Pancreas (tissue), 10 donors: ENCODE measurements at regions not wholly inside any gene's neighbourhood (a gene's known extent, or its start where the extent isn't known, plus 50 kb on each side); places are given as distances from the start of the nearest gene placed in this dataset.

Experiments used
- ATAC-seq, 4 donors: fragments of 200-7000 bp; cut with Tn5 transposase; one replicate each; pipeline versions ENCODE4 v1.8.0 to v1.9.1; 2020; ENCODE audit warnings: mild to moderate bottlenecking in 4 of 4, moderate library complexity in 4 of 4
- DNase-seq, 6 donors: peaks; one replicate each; pipeline ENCODE4 v3.0.0-alpha.2; 2020
- FAIRE-seq: peaks from 2 replicates; lab custom pipeline; 2012; peaks lifted over from hg19 to GRCh38; lab: Jason Lieb, UNC
- H3K27ac ChIP-seq, 4 donors: fragments of 200-600 bp; sonication (generic); 1 replicate in 3 of 4; 2 replicates in 1 of 4; pipeline versions ENCODE4 v1.5.0 to v1.8.0; 2020
- H3K27me3 ChIP-seq, 4 donors: fragments of 200-600 bp; one replicate each; pipeline ENCODE4 v1.8.0; 2021
- H3K36me3 ChIP-seq, 3 donors: fragments of 200-600 bp; sonication (generic) in 1 of 3; one replicate each; pipeline versions ENCODE4 v1.5.0 to v1.8.0; 2020 to 2021
- H3K4me1 ChIP-seq, 3 donors: fragments of 200-600 bp; one replicate each; pipeline ENCODE4 v1.8.0; 2021
- H3K4me3 ChIP-seq, 4 donors: fragments of 200-600 bp; sonication (generic) in 2 of 4; one replicate each; pipeline versions ENCODE4 v1.5.0 to v1.8.0; 2020 to 2021
- H3K9me3 ChIP-seq, 4 donors: fragments of 200-600 bp; one replicate each; pipeline ENCODE4 v1.8.0; 2021
- WGBS, 2 donors: extraction: QIAGEN DNeasy Blood & Tissue Kit; methylation state at CpG; one replicate each; pipeline ENCODE4 v1.1.7; 2013; 5-methylcytosine and 5-hydroxymethylcytosine counted together
- intact Hi-C, 3 donors: fragments of 100-400 bp; cut with DNase I; formaldehyde crosslinking; loops; one replicate each; pipeline versions ENCODE4 v1.11.1 to v1.14.2; 2022
- TF ChIP-seq, protein P1 (sequence below), 4 donors: fragments of 200-600 bp; sonication (generic) in 3 of 4; IDR thresholded peaks; one replicate each; pipeline versions ENCODE4 v1.5.0 to v1.8.0; 2021; ENCODE audit warnings: antibody characterized with exemption in 4 of 4
- donor health status: healthy with polysubstance abuse.
- donor health status: DM: no; HTN: no; CAD: no; lungs with moderate emphysema.
- donor health status: DM: no; HTN: no; CAD: no.
- donor health status: control.
- donor health status: control.
- donor health status: Bipolar disorder and iron deficiency.
- donor health status: DM: yes; HTN: yes; CAD: no.
- donor health status: DM: no; HTN: no; CAD: no.
- donor health status: DM: no; HTN: no; CAD: no.
- donor health status: DM: yes; HTN: yes; CAD: no.

DNA sequence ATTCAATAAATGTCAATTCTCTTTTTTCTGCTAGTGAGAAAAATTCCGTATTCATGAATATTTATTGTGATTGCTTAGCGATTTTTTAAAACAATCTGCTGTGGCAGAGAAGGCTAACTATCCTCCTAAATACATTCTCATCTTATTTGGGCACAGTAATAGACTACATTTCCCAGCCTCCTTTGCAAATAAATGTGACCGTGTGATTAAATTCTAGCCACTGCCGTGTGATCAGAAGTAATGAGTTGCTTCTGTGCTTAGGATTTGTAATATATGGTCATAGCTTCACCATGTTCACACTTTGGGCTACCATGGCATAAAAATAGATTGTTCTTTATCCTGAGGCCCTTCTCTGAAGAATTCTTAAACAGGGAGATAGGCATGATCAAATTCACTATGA lies 179.6 kb downstream of the FAM124B start:
- FAIRE-seq (no peak), DNase-seq (no peak), ATAC-seq (no peak)
- TF ChIP-seq, protein P1, sequence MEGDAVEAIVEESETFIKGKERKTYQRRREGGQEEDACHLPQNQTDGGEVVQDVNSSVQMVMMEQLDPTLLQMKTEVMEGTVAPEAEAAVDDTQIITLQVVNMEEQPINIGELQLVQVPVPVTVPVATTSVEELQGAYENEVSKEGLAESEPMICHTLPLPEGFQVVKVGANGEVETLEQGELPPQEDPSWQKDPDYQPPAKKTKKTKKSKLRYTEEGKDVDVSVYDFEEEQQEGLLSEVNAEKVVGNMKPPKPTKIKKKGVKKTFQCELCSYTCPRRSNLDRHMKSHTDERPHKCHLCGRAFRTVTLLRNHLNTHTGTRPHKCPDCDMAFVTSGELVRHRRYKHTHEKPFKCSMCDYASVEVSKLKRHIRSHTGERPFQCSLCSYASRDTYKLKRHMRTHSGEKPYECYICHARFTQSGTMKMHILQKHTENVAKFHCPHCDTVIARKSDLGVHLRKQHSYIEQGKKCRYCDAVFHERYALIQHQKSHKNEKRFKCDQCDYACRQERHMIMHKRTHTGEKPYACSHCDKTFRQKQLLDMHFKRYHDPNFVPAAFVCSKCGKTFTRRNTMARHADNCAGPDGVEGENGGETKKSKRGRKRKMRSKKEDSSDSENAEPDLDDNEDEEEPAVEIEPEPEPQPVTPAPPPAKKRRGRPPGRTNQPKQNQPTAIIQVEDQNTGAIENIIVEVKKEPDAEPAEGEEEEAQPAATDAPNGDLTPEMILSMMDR (IDR thresholded peaks at IDR 0.05), result no peak
- Histone ChIP-seq H3K9me3 (no peaks in the 10 kb centered on the region), H3K36me3 (no peaks in the 10 kb centered on the region), H3K27me3 (no peaks in the 10 kb centered on the region), H3K27ac (no peak overlapping the region), H3K4me1 (no peaks in the 10 kb centered on the region), H3K4me3 (no peak overlapping the region)
- intact Hi-C loops, result no loop called here
- WGBS, 2 donors, result 32 to 44% methylated on average over 4 of the region's 4 CpGs

DNA sequence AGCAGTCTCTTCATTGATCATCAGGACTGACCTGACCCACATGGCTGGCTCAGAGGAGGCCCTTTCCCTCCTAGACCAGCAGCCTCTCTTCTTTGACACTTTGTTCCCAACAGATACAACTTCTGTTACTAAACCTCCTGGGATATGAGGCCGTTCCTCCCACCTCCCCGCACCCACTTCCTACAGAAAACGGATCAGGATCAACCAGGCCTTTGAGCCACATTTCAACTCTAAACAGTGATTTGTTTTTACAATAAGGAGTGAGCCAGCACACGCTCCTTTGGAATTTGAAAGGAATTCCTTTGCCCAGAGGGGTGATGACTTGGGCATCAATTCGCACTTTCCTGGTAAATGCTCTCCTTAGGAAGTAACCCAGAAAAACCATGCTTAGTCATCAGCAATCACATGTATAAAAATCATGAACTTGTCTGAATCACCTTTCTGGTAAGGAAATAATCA lies 180.4 kb downstream of the FAM124B start:
- H3K36me3 ChIP-seq, result no peaks in the 10 kb centered on the region
- no peaks in the 10 kb centered on the region for H3K4me1 ChIP-seq
- no peaks in the 10 kb centered on the region for H3K9me3 ChIP-seq
- FAIRE-seq (no peak), DNase-seq (no peak), ATAC-seq (no peak)
- TF ChIP-seq, protein P1 (IDR thresholded peaks at IDR 0.05), result no peak
- H3K27me3 ChIP-seq, result no peaks in the 10 kb centered on the region
- no peak overlapping the region for H3K27ac ChIP-seq
- no peak overlapping the region for H3K4me3 ChIP-seq
- intact Hi-C loops, result no loop called here
- WGBS, 2 donors, result 59 to 68% methylated on average over 5 of the region's 5 CpGs

DNA sequence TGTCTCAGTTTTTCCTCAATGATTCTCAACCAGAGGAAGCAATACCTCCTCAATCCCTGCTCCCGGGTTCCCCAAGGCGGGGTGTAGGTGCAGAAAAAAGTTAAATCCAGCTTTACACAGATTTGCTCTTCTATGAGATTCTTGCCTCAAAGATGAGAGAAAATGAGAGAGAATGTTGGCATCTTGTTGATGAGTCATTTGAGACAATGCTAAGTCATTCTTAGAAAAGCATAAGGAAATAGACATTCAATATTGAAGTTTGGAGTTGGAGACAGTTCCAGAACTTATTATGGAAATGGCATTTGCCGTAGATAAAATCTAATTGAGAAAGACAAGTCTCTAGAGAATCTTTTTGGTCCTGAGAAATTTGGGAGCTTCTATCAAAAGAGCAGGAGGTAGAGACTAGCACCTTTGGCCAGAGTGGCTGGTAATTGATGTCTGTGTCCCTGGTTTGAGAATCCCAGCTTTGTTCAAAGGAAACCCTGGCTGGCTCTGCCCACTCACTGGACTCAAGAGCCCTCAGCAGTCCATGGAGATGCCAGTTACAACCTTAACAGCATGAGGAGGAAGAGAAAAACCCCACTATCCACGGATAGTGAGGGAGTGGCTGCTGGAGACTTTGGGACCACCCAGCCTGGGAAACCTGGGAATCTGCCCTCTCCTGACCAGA lies 181.2 kb downstream of the FAM124B start:
- DNase-seq (no peak), FAIRE-seq (no peak), ATAC-seq (no peak)
- TF ChIP-seq, protein P1 (IDR thresholded peaks at IDR 0.05), result no peak
- no peak overlapping the region for H3K4me3 ChIP-seq
- intact Hi-C loops, result no loop called here
- H3K27me3 ChIP-seq, result no peaks in the 10 kb centered on the region
- H3K36me3 ChIP-seq, result no peaks in the 10 kb centered on the region
- no peaks in the 10 kb centered on the region for H3K9me3 ChIP-seq
- no peak overlapping the region for H3K27ac ChIP-seq
- 53 to 61% methylated on average over 4 of the region's 4 CpGs for WGBS, 2 donors
- H3K4me1 ChIP-seq, result no peaks in the 10 kb centered on the region

DNA sequence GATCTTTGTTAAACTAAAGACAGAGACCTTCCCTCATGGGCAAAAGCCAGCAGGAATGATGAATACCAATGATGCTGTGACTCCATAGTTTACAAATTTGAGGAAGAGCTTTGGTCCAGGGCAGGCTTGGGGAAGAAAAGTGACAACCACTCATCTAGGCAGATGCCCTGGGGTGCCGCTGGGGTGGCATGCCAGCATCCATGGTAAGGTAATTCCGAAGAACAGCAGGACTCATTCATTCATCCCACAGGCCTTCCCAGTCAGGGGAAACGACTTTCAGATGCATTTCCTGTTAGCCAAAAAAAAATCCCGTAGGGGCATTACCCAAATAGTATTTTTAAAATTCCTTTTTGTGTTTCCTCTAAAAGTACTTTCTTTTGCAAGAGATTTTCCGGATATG lies 180.7 kb upstream of the SERPINE2 start:
- intact Hi-C loops, result no loop called here
- no peak for FAIRE-seq
- DNase-seq, result no peak

DNA sequence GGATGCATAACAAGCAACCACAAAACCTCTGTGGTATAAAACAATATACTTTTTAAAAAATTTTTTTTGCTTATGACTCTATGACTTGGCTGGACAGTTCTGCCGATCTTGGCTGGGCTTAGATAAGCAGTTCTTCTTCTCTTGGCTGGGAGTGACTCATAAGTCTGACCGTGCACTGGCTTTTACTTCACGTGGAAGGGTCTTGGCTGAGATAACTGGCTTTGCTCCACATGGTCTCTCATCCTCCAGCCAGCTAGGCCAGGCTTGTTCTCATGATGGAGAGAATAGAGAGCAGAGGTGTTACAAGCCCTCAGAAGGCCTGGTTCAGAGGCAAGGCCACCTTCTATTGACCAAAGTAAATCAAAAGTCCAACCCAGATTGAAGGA lies 178.9 kb upstream of the SERPINE2 start:
- whole genome bisulfite sequencing, 2 donors, result 47 to 63% methylated on average over 3 of the region's 3 CpGs
- FAIRE-seq (no peak), DNase-seq (no peak), ATAC-seq (peak in 2 of 4 donors; percentile 20 to 38)
- H3K4me1 ChIP-seq, result no peaks in the 10 kb centered on the region
- H3K27me3 ChIP-seq, result no peaks in the 10 kb centered on the region
- H3K27ac ChIP-seq, result no peak overlapping the region
- TF ChIP-seq, protein P1 (IDR thresholded peaks at IDR 0.05), result no peak
- H3K36me3 ChIP-seq, result no peaks in the 10 kb centered on the region
- intact Hi-C loops, result no loop called here
- no peak overlapping the region for H3K4me3 ChIP-seq
- no peaks in the 10 kb centered on the region for H3K9me3 ChIP-seq

More for the DNA sequence above, 180.7 kb upstream of the SERPINE2 start:
- no peaks in the 10 kb centered on the region for H3K9me3 ChIP-seq
- no peaks in the 10 kb centered on the region for H3K27me3 ChIP-seq
- H3K4me1 ChIP-seq, result no peaks in the 10 kb centered on the region
- no peak overlapping the region for H3K4me3 ChIP-seq
- no peak for ATAC-seq
- 63 to 71% methylated on average over 5 of the region's 5 CpGs for WGBS, 2 donors
- H3K36me3 ChIP-seq, result no peaks in the 10 kb centered on the region
- TF ChIP-seq, protein P1 (IDR thresholded peaks at IDR 0.05), result no peak
- H3K27ac ChIP-seq, result no peak overlapping the region
